BLaER1 treated with 17β-estradiol and CSF1 and Interleukin-3, amounts not matched to agents 10 nM and 100 nM (cell line): ENCODE measurements at regions not wholly inside any gene's neighbourhood (a gene's known extent, or its start where the extent isn't known, plus 50 kb on each side); places are given as distances from the start of the nearest gene placed in this dataset.

Experiments
- H3K27ac ChIP-seq, 11 experiments: shearing (Covaris generic); formaldehyde crosslinking; 2 replicates each; pipeline ENCODE4 v1.8.1; 2022
- H3K27me3 ChIP-seq, 11 experiments: shearing (Covaris generic); formaldehyde crosslinking; 2 replicates each; pipeline ENCODE4 v1.8.1; 2022
- H3K36me3 ChIP-seq, 11 experiments: shearing (Covaris generic); formaldehyde crosslinking; 2 replicates each; pipeline ENCODE4 v1.8.1; 2022
- H3K4me1 ChIP-seq, 10 experiments: shearing (Covaris generic); formaldehyde crosslinking; 2 replicates each; pipeline ENCODE4 v1.8.1; 2022
- H3K4me2 ChIP-seq, 11 experiments: shearing (Covaris generic); formaldehyde crosslinking; 2 replicates each; pipeline ENCODE4 v1.8.1; 2022
- H3K4me3 ChIP-seq, 10 experiments: shearing (Covaris generic); formaldehyde crosslinking; 2 replicates each; pipeline ENCODE4 v1.8.1; 2022
- H3K9ac ChIP-seq, 11 experiments: shearing (Covaris generic); formaldehyde crosslinking; 2 replicates each; pipeline ENCODE4 v1.8.1; 2022
- H3K9me3 ChIP-seq, 11 experiments: shearing (Covaris generic); formaldehyde crosslinking; replicated peaks in 1 of 11; 2 replicates each; pipeline ENCODE4 v1.8.1; 2022
- H4K20me1 ChIP-seq, 11 experiments: shearing (Covaris generic); formaldehyde crosslinking; 2 replicates each; pipeline ENCODE4 v1.8.1; 2022
- Cebpa-rat ChIP-seq, 11 experiments: shearing (Covaris generic); IDR thresholded peaks; 2 replicates each; pipeline ENCODE4 v1.8.1; 2022

- TF ChIP-seq Cebpa-rat (IDR thresholded peaks at IDR 0.05) = no peak
Measured at GRCh38 chr2:151071382-151071781, 190.3 kb downstream of the RBM43 start.

GRCh38 chr2:151070253-151070652 lies 191.4 kb downstream of the RBM43 start:
- peaks cover 0 to 13% (median 4%) of the 10 kb centered on the region in 11 experiments; a peak in 7 of 22 replicates for H3K9me3 ChIP-seq
- no peaks in the 10 kb centered on the region for H4K20me1 ChIP-seq
- no peak overlapping the region for H3K9ac ChIP-seq
- no peak overlapping the region for H3K4me2 ChIP-seq
- H3K36me3 ChIP-seq = no peaks in the 10 kb centered on the region
- no peak for TF ChIP-seq Cebpa-rat (IDR thresholded peaks at IDR 0.05)
- H3K4me1 ChIP-seq = no peaks in the 10 kb centered on the region; a peak in 1 of 20 replicates
- H3K27me3 ChIP-seq = no peaks in the 10 kb centered on the region
- H3K4me3 ChIP-seq = no peak overlapping the region
- H3K27ac ChIP-seq = no peak overlapping the region

More at GRCh38 chr2:151071382-151071781, 190.3 kb downstream of the RBM43 start:
- Histone ChIP-seq H3K27ac (no peak overlapping the region), H3K4me3 (no peak overlapping the region), H4K20me1 (no peaks in the 10 kb centered on the region), H3K9ac (no peak overlapping the region), H3K36me3 (no peaks in the 10 kb centered on the region), H3K4me2 (no peak overlapping the region), H3K9me3 (peaks cover 0 to 21% (median 7%) of the 10 kb centered on the region in 11 experiments; a peak in 7 of 22 replicates), H3K4me1 (no peaks in the 10 kb centered on the region; a peak in 1 of 20 replicates), H3K27me3 (no peaks in the 10 kb centered on the region)

- Histone ChIP-seq H3K36me3 (no peaks in the 10 kb centered on the region), H3K4me1 (peaks cover 0 to 5% (median 0%) of the 10 kb centered on the region in 10 experiments; a peak in 1 of 20 replicates), H3K27ac (no peak overlapping the region), H4K20me1 (no peaks in the 10 kb centered on the region), H3K4me3 (no peak overlapping the region), H3K4me2 (no peak overlapping the region), H3K9ac (no peak overlapping the region), H3K27me3 (no peaks in the 10 kb centered on the region), H3K9me3 (peaks cover 0 to 5% (median 0%) of the 10 kb centered on the region in 11 experiments; a peak in 3 of 22 replicates)
- no peak for TF ChIP-seq Cebpa-rat (IDR thresholded peaks at IDR 0.05)
Measured at GRCh38 chr2:151067658-151068369, 193.8 kb downstream of the RBM43 start.

GRCh38 chr2:151063271-151063670 lies 198.4 kb downstream of the RBM43 start:
- H3K4me2 ChIP-seq = 0 out of 22 replicates have a peak overlapping the region, but pooled peaks of 1 of the 11 experiments have one; percentile 4
- H3K36me3 ChIP-seq = no peaks in the 10 kb centered on the region
- H3K9me3 ChIP-seq = peaks cover 0 to 14% (median 0%) of the 10 kb centered on the region in 11 experiments; a peak in 6 of 22 replicates
- H3K4me1 ChIP-seq = peaks cover 0 to 29% (median 0%) of the 10 kb centered on the region in 10 experiments; a peak in 4 of 20 replicates
- no peak overlapping the region for H3K9ac ChIP-seq
- no peak overlapping the region for H3K4me3 ChIP-seq
- no peaks in the 10 kb centered on the region for H3K27me3 ChIP-seq
- no peaks in the 10 kb centered on the region for H4K20me1 ChIP-seq
- no peak for TF ChIP-seq Cebpa-rat (IDR thresholded peaks at IDR 0.05)
- no peak overlapping the region; a peak in 1 of 22 replicates for H3K27ac ChIP-seq

GRCh38 chr2:151060287-151060686 lies 201.4 kb downstream of the RBM43 start:
- H3K4me3 ChIP-seq = no peak overlapping the region
- H3K36me3 ChIP-seq = no peaks in the 10 kb centered on the region
- H4K20me1 ChIP-seq = no peaks in the 10 kb centered on the region
- H3K27me3 ChIP-seq = no peaks in the 10 kb centered on the region
- H3K27ac ChIP-seq = no peak overlapping the region
- TF ChIP-seq Cebpa-rat (IDR thresholded peaks at IDR 0.05) = no peak
- peaks cover 0 to 14% (median 0%) of the 10 kb centered on the region in 11 experiments; a peak in 6 of 22 replicates for H3K9me3 ChIP-seq
- H3K4me1 ChIP-seq = peaks cover 0 to 56% (median 0%) of the 10 kb centered on the region in 10 experiments; a peak in 6 of 20 replicates
- no peak overlapping the region for H3K4me2 ChIP-seq
- no peak overlapping the region for H3K9ac ChIP-seq

- Histone ChIP-seq H3K9ac (peak overlapping the region in 3 of 11 experiments; percentile 38 to 68 (median 66); a peak in 3 of 22 replicates), H3K4me2 (peak overlapping the region in 3 of 11 experiments; percentile 16 to 65 (median 55); a peak in 4 of 22 replicates), H3K4me1 (peaks cover 0 to 79% (median 0%) of the 10 kb centered on the region in 10 experiments; a peak in 6 of 20 replicates), H4K20me1 (no peaks in the 10 kb centered on the region), H3K27ac (peak overlapping the region in 4 of 11 experiments; percentile 72 to 87 (median 80); a peak in 7 of 22 replicates), H3K36me3 (no peaks in the 10 kb centered on the region), H3K4me3 (no peak overlapping the region), H3K27me3 (no peaks in the 10 kb centered on the region), H3K9me3 (peaks cover 0 to 5% (median 0%) of the 10 kb centered on the region in 11 experiments; a peak in 3 of 22 replicates)
- TF ChIP-seq Cebpa-rat (IDR thresholded peaks at IDR 0.05) = no peak
Measured at GRCh38 chr2:151056870-151057269, 204.8 kb downstream of the RBM43 start.

GRCh38 chr2:151053661-151053990 lies 208.0 kb downstream of the RBM43 start:
- no peak overlapping the region for H3K9ac ChIP-seq
- no peak for TF ChIP-seq Cebpa-rat (IDR thresholded peaks at IDR 0.05)

GRCh38 chr2:151052850-151053660 lies 208.6 kb downstream of the RBM43 start:
- H3K36me3 ChIP-seq = no peaks in the 10 kb centered on the region
- peaks cover 0 to 62% (median 0%) of the 10 kb centered on the region in 10 experiments; a peak in 6 of 20 replicates for H3K4me1 ChIP-seq
- no peak overlapping the region for H3K4me3 ChIP-seq
- no peaks in the 10 kb centered on the region for H4K20me1 ChIP-seq
- H3K27me3 ChIP-seq = no peaks in the 10 kb centered on the region
- no peaks in the 10 kb centered on the region for H3K9me3 ChIP-seq
- TF ChIP-seq Cebpa-rat (IDR thresholded peaks at IDR 0.05) = no peak
- peak overlapping the region in 2 of 11 experiments; percentile 5 to 13; a peak in 1 of 22 replicates for H3K4me2 ChIP-seq
- H3K9ac ChIP-seq = no peak overlapping the region
- peak overlapping the region in 1 of 11 experiments; percentile 3; a peak in 2 of 22 replicates for H3K27ac ChIP-seq

More at GRCh38 chr2:151053661-151053990, 208.0 kb downstream of the RBM43 start:
- Histone ChIP-seq H3K36me3 (no peaks in the 10 kb centered on the region), H3K27me3 (no peaks in the 10 kb centered on the region), H3K4me3 (no peak overlapping the region), H3K4me1 (peaks cover 0 to 67% (median 0%) of the 10 kb centered on the region in 10 experiments; a peak in 6 of 20 replicates), H4K20me1 (no peaks in the 10 kb centered on the region), H3K4me2 (peak overlapping the region in 1 of 11 experiments; percentile 13; a peak in 1 of 22 replicates), H3K9me3 (no peaks in the 10 kb centered on the region), H3K27ac (no peak overlapping the region; a peak in 2 of 22 replicates)
